Effector memory CD8-positive, alpha-beta T cell (primary cell): ENCODE measurements at regions not wholly inside any gene's neighbourhood (a gene's known extent, or its start where the extent isn't known, plus 50 kb on each side); places are given as distances from the start of the nearest gene placed in this dataset.
"Not testable (repeated sequence)": the region's sequence is repeated elsewhere in the genome, so short reads cannot be mapped to it uniquely, and the experiment has no call there.

Experiments
- ATAC-seq: fragments of 150-1000 bp; cut with Tn5 transposase; replicated peaks from 2 replicates; pipeline ENCODE4 v1.10.0; 2021; ENCODE audit warnings: mild to moderate bottlenecking, moderate library complexity
- DNase-seq, 3 experiments: peaks; one replicate each; pipeline ENCODE4 v3.0.0; 2021
- H3K27ac Mint-ChIP-seq, 2 donors: one replicate each; pipeline ENCODE4 v1.8.0; 2022; ENCODE audit warnings: mild to moderate bottlenecking in 2 of 2, mixed read lengths in 2 of 2, moderate library complexity in 2 of 2
- H3K27me3 Mint-ChIP-seq, 2 donors: one replicate each; pipeline ENCODE4 v1.8.0; 2022; ENCODE audit warnings: mixed read lengths in 2 of 2
- H3K36me3 Mint-ChIP-seq: one replicate; pipeline ENCODE4 v1.8.0; 2022; ENCODE audit warnings: mild to moderate bottlenecking, moderate library complexity, mixed read lengths; ENCODE audit not compliant: insufficient read depth
- H3K4me1 Mint-ChIP-seq, 2 donors: one replicate each; pipeline ENCODE4 v1.8.0; 2022; ENCODE audit warnings: low read depth in 2 of 2, mixed read lengths in 2 of 2
- H3K4me3 Mint-ChIP-seq, 2 donors: one replicate each; pipeline ENCODE4 v1.8.0; 2022; ENCODE audit warnings: mild to moderate bottlenecking in 2 of 2, mixed read lengths in 2 of 2, moderate library complexity in 2 of 2
- H3K9me3 Mint-ChIP-seq, 2 donors: one replicate each; pipeline ENCODE4 v1.8.0; 2022; ENCODE audit warnings: mixed read lengths in 2 of 2

- H3K27ac Mint-ChIP-seq, result no peak overlapping the region
- no peaks in the 10 kb centered on the region for H3K4me1 Mint-ChIP-seq
- H3K9me3 Mint-ChIP-seq, result no peaks in the 10 kb centered on the region
- peaks cover 4 to 14% of the 10 kb centered on the region in 2 donors for H3K27me3 Mint-ChIP-seq
- DNase-seq, result no peak
- H3K36me3 Mint-ChIP-seq, result peaks cover under 1% of the 10 kb centered on the region
- no peak for ATAC-seq
- no peak overlapping the region for H3K4me3 Mint-ChIP-seq
Observed at GRCh38 chr3:150235799-150236198, 172.3 kb upstream of the TSC22D2 start.

- no peak overlapping the region for H3K27ac Mint-ChIP-seq
- H3K36me3 Mint-ChIP-seq, result no peaks in the 10 kb centered on the region
- ATAC-seq (no peak), DNase-seq (no peak)
- H3K27me3 Mint-ChIP-seq, result peaks cover 0 to 5% of the 10 kb centered on the region in 2 donors
- H3K9me3 Mint-ChIP-seq, result no peaks in the 10 kb centered on the region
- no peaks in the 10 kb centered on the region for H3K4me1 Mint-ChIP-seq
- no peak overlapping the region for H3K4me3 Mint-ChIP-seq
Observed at GRCh38 chr3:150232992-150233451, 175.1 kb upstream of the TSC22D2 start.

GRCh38 chr3:150230037-150230436 is 178.1 kb upstream of the TSC22D2 start:
- no peak overlapping the region for H3K4me3 Mint-ChIP-seq
- H3K27ac Mint-ChIP-seq, result no peak overlapping the region
- ATAC-seq (no peak), DNase-seq (no peak)
- no peaks in the 10 kb centered on the region for H3K4me1 Mint-ChIP-seq
- H3K36me3 Mint-ChIP-seq, result no peaks in the 10 kb centered on the region
- H3K9me3 Mint-ChIP-seq, result no peaks in the 10 kb centered on the region
- H3K27me3 Mint-ChIP-seq, result peaks cover 19 to 34% of the 10 kb centered on the region in 2 donors

GRCh38 chr3:150228626-150229025 is 179.5 kb upstream of the TSC22D2 start:
- H3K4me3 Mint-ChIP-seq, H3K36me3 Mint-ChIP-seq, H3K9me3 Mint-ChIP-seq, H3K27ac Mint-ChIP-seq, ATAC-seq, DNase-seq, H3K4me1 Mint-ChIP-seq: not testable (repeated sequence)
- peaks cover 31 to 48% of the 10 kb centered on the region in 2 donors for H3K27me3 Mint-ChIP-seq

- no peak for ATAC-seq
- Mint-ChIP-seq H3K27ac (no peak overlapping the region), H3K9me3 (no peaks in the 10 kb centered on the region), H3K27me3 (peaks cover 31 to 52% of the 10 kb centered on the region in 2 donors), H3K4me1 (no peaks in the 10 kb centered on the region), H3K36me3 (no peaks in the 10 kb centered on the region), H3K4me3 (no peak overlapping the region)
- DNase-seq, result peak; percentile 7 to 14 (median 9)
Observed at GRCh38 chr3:150227839-150228238, 180.3 kb upstream of the TSC22D2 start.

- ATAC-seq (no peak), DNase-seq (no peak)
- no peak overlapping the region for H3K4me3 Mint-ChIP-seq
Observed at GRCh38 chr3:150225986-150226385, 182.1 kb upstream of the TSC22D2 start.

GRCh38 chr3:150223558-150223957 is 184.5 kb upstream of the TSC22D2 start:
- no peak overlapping the region for H3K4me3 Mint-ChIP-seq
- no peak overlapping the region for H3K27ac Mint-ChIP-seq
- H3K9me3 Mint-ChIP-seq, result no peaks in the 10 kb centered on the region
- H3K36me3 Mint-ChIP-seq, result no peaks in the 10 kb centered on the region
- peaks cover 2 to 4% of the 10 kb centered on the region in 2 donors for H3K4me1 Mint-ChIP-seq
- no peak for ATAC-seq
- DNase-seq, result no peak
- H3K27me3 Mint-ChIP-seq, result peaks cover 47 to 70% of the 10 kb centered on the region in 2 donors

More at GRCh38 chr3:150225986-150226385, 182.1 kb upstream of the TSC22D2 start:
- Mint-ChIP-seq H3K36me3 (no peaks in the 10 kb centered on the region), H3K4me1 (peaks cover 2 to 4% of the 10 kb centered on the region in 2 donors), H3K27me3 (peaks cover 42 to 67% of the 10 kb centered on the region in 2 donors), H3K27ac (no peak overlapping the region), H3K9me3 (no peaks in the 10 kb centered on the region)

- no peak for DNase-seq
- no peaks in the 10 kb centered on the region for H3K36me3 Mint-ChIP-seq
- H3K4me1 Mint-ChIP-seq, result peaks cover 2 to 4% of the 10 kb centered on the region in 2 donors
- no peak overlapping the region for H3K4me3 Mint-ChIP-seq
- ATAC-seq, result no peak
- no peaks in the 10 kb centered on the region for H3K9me3 Mint-ChIP-seq
- H3K27ac Mint-ChIP-seq, result no peak overlapping the region
- H3K27me3 Mint-ChIP-seq, result peaks cover 50 to 64% of the 10 kb centered on the region in 2 donors
Observed at GRCh38 chr3:150222691-150223489, 185.2 kb upstream of the TSC22D2 start.

- Mint-ChIP-seq H3K27ac (no peak overlapping the region), H3K9me3 (no peaks in the 10 kb centered on the region), H3K4me1 (peaks cover 2 to 4% of the 10 kb centered on the region in 2 donors), H3K4me3 (no peak overlapping the region), H3K36me3 (no peaks in the 10 kb centered on the region), H3K27me3 (peaks cover 59 to 61% of the 10 kb centered on the region in 2 donors)
- DNase-seq, result no peak
- no peak for ATAC-seq
Observed at GRCh38 chr3:150221904-150222523, 186.1 kb upstream of the TSC22D2 start.

GRCh38 chr3:150220799-150221198 is 187.3 kb upstream of the TSC22D2 start:
- H3K36me3 Mint-ChIP-seq, result no peaks in the 10 kb centered on the region
- H3K4me1 Mint-ChIP-seq, result peaks cover 2 to 4% of the 10 kb centered on the region in 2 donors
- DNase-seq (no peak), ATAC-seq (no peak)
- H3K27ac Mint-ChIP-seq, result no peak overlapping the region
- H3K4me3 Mint-ChIP-seq, result no peak overlapping the region
- H3K9me3 Mint-ChIP-seq, result no peaks in the 10 kb centered on the region
- peaks cover 59 to 61% of the 10 kb centered on the region in 2 donors for H3K27me3 Mint-ChIP-seq

- Mint-ChIP-seq H3K4me3 (no peak overlapping the region), H3K4me1 (peaks cover 2 to 4% of the 10 kb centered on the region in 2 donors), H3K9me3 (no peaks in the 10 kb centered on the region), H3K27ac (no peak overlapping the region), H3K36me3 (no peaks in the 10 kb centered on the region), H3K27me3 (peaks cover 60 to 61% of the 10 kb centered on the region in 2 donors)
- ATAC-seq (no peak), DNase-seq (no peak)
Observed at GRCh38 chr3:150220041-150220440, 188.1 kb upstream of the TSC22D2 start.

- DNase-seq (no peak), ATAC-seq (no peak)
- Mint-ChIP-seq H3K4me3 (no peak overlapping the region), H3K4me1 (peaks cover 2 to 4% of the 10 kb centered on the region in 2 donors), H3K9me3 (no peaks in the 10 kb centered on the region), H3K27me3 (peaks cover 52 to 60% of the 10 kb centered on the region in 2 donors), H3K36me3 (no peaks in the 10 kb centered on the region), H3K27ac (no peak overlapping the region)
Observed at GRCh38 chr3:150218841-150219240, 189.3 kb upstream of the TSC22D2 start.

GRCh38 chr3:150218236-150218635 is 189.9 kb upstream of the TSC22D2 start:
- Mint-ChIP-seq H3K27ac (no peak overlapping the region), H3K27me3 (peaks cover 52 to 60% of the 10 kb centered on the region in 2 donors), H3K4me1 (peaks cover 2 to 4% of the 10 kb centered on the region in 2 donors), H3K9me3 (no peaks in the 10 kb centered on the region), H3K36me3 (no peaks in the 10 kb centered on the region), H3K4me3 (no peak overlapping the region)
- ATAC-seq (no peak), DNase-seq (no peak)

- Mint-ChIP-seq H3K4me3 (no peak overlapping the region), H3K27me3 (peaks cover 52 to 61% of the 10 kb centered on the region in 2 donors), H3K4me1 (peaks cover 2 to 4% of the 10 kb centered on the region in 2 donors), H3K36me3 (no peaks in the 10 kb centered on the region), H3K27ac (no peak overlapping the region), H3K9me3 (no peaks in the 10 kb centered on the region)
- DNase-seq, result no peak
- ATAC-seq, result no peak
Observed at GRCh38 chr3:150217691-150218090, 190.4 kb upstream of the TSC22D2 start.
